WTC11 (cell line): ENCODE measurements at regions not wholly inside any gene's neighbourhood (a gene's known extent, or its start where the extent isn't known, plus 50 kb on each side); places are given as distances from the start of the nearest gene placed in this dataset.

ENCODE experiments used
- ATAC-seq: fragments of 200-7000 bp; cut with Tn5 transposase; 2 replicates; pipeline ENCODE4 v1.10.0; 2021; ENCODE audit warnings: mild to moderate bottlenecking, moderate library complexity
- CTCF ChIA-PET: fragments of 300-600 bp; sonication (Branson Sonifier 250); formaldehyde crosslinking; loops from one replicate; lab custom pipeline; 2021; ENCODE audit warnings: antibody characterized with exemption; lab: Charles Lee
- POLR2A ChIA-PET: fragments of 350-600 bp; sonication (Branson Sonifier 250); formaldehyde crosslinking; loops from one replicate; lab custom pipeline; 2021; ENCODE audit warnings: antibody characterized with exemption; lab: Charles Lee
- DNase-seq: peaks from one replicate; pipeline ENCODE4 v3.0.0; 2021; ENCODE audit warnings: low spot score
- H3K27ac Mint-ChIP-seq: 2 replicates; pipeline ENCODE4 v1.8.0; 2021; ENCODE audit warnings: mixed read lengths
- H3K27me3 Mint-ChIP-seq: 2 replicates; pipeline ENCODE4 v1.8.0; 2021; ENCODE audit warnings: low read depth, mild to moderate bottlenecking, moderate library complexity, mixed read lengths
- H3K36me3 Mint-ChIP-seq: 2 replicates; pipeline ENCODE4 v1.8.0; 2021; ENCODE audit warnings: mixed read lengths
- H3K4me1 Mint-ChIP-seq: 2 replicates; pipeline ENCODE4 v1.8.0; 2022; ENCODE audit warnings: mixed read lengths
- H3K4me3 Mint-ChIP-seq: 2 replicates; pipeline ENCODE4 v1.8.0; 2021; ENCODE audit warnings: mild to moderate bottlenecking, moderate library complexity, mixed read lengths
- H3K9me3 Mint-ChIP-seq: 2 replicates; pipeline ENCODE4 v1.8.0; 2021; ENCODE audit warnings: mixed read lengths
- CBFB ChIP-seq: sonication (generic); formaldehyde crosslinking; IDR thresholded peaks from 2 replicates; pipeline ENCODE4 v1.8.1; 2022; ENCODE audit warnings: mild to moderate bottlenecking, low read depth, missing genetic modification reagents
- GRHL2 ChIP-seq: fragments of 250-450 bp; sonication (Bioruptor Pico); IDR thresholded peaks from 2 replicates; pipeline ENCODE4 v1.8.0; 2022; ENCODE audit warnings: mild to moderate bottlenecking, moderate library complexity; ENCODE audit not compliant: insufficient replicate concordance, severe bottlenecking
- JAZF1 ChIP-seq: fragments of 250-450 bp; sonication (Bioruptor Pico); IDR thresholded peaks from 2 replicates; pipeline ENCODE4 v1.9.0; 2021; ENCODE audit warnings: moderate library complexity, mild to moderate bottlenecking, inconsistent platforms
- KAT7 ChIP-seq: sonication (generic); formaldehyde crosslinking; IDR thresholded peaks from 2 replicates; pipeline ENCODE4 v1.8.1; 2023; ENCODE audit warnings: missing genetic modification reagents, mild to moderate bottlenecking, borderline replicate concordance
- MAX ChIP-seq: sonication (generic); formaldehyde crosslinking; IDR thresholded peaks from 2 replicates; pipeline ENCODE4 v1.8.0; 2022; ENCODE audit warnings: mild to moderate bottlenecking, missing genetic modification reagents
- NFE2L1 ChIP-seq: sonication (generic); formaldehyde crosslinking; IDR thresholded peaks from 2 replicates; pipeline ENCODE4 v1.8.1; 2023; ENCODE audit warnings: missing genetic modification reagents
- NR2C2 ChIP-seq: sonication (generic); formaldehyde crosslinking; IDR thresholded peaks from 2 replicates; pipeline ENCODE4 v1.8.0; 2022; ENCODE audit warnings: mild to moderate bottlenecking, missing genetic modification reagents
- SMAD4 ChIP-seq: sonication (generic); formaldehyde crosslinking; IDR thresholded peaks from 2 replicates; pipeline ENCODE4 v1.8.0; 2022; ENCODE audit warnings: mild to moderate bottlenecking, missing genetic modification reagents
- STAT6 ChIP-seq: sonication (generic); formaldehyde crosslinking; conservative IDR thresholded peaks from 2 replicates; pipeline ENCODE4 v1.8.1; 2023; ENCODE audit warnings: mild to moderate bottlenecking, low read depth, missing genetic modification reagents, moderate library complexity
- TCF7 ChIP-seq: sonication (generic); formaldehyde crosslinking; IDR thresholded peaks from 2 replicates; pipeline ENCODE4 v1.8.0; 2022; ENCODE audit warnings: mild to moderate bottlenecking, low read depth, missing genetic modification reagents, moderate library complexity
- ZNF138 ChIP-seq: sonication (generic); formaldehyde crosslinking; conservative IDR thresholded peaks from 2 replicates; pipeline ENCODE4 v1.8.1; 2022; ENCODE audit warnings: mild to moderate bottlenecking, moderate library complexity, missing genetic modification reagents
- ZNF232 ChIP-seq: sonication (generic); formaldehyde crosslinking; IDR thresholded peaks from 2 replicates; pipeline ENCODE4 v1.8.0; 2022; ENCODE audit warnings: mild to moderate bottlenecking, missing genetic modification reagents
- ZSCAN18 ChIP-seq: fragments of 250-450 bp; sonication (Bioruptor Pico); IDR thresholded peaks from 2 replicates; pipeline ENCODE4 v2.1.2; 2022; ENCODE audit warnings: mild to moderate bottlenecking, moderate library complexity
- TF ChIP-seq, protein P1 (sequence below): sonication (generic); formaldehyde crosslinking; IDR thresholded peaks from 2 replicates; pipeline ENCODE4 v1.8.1; 2022; ENCODE audit warnings: mild to moderate bottlenecking, moderate library complexity, missing genetic modification reagents
- TF ChIP-seq, protein P2 (sequence below): sonication (generic); formaldehyde crosslinking; IDR thresholded peaks from 2 replicates; pipeline ENCODE4 v1.8.0; 2023; ENCODE audit warnings: missing genetic modification reagents, mild to moderate bottlenecking, borderline replicate concordance
- TF ChIP-seq, protein P3 (sequence below): fragments of 250-450 bp; sonication (Bioruptor Pico); IDR thresholded peaks from 2 replicates; pipeline ENCODE4 v1.9.0; 2021; ENCODE audit warnings: moderate library complexity, mild to moderate bottlenecking, inconsistent platforms, borderline replicate concordance

GRCh38 chr6:143608906-143609305 is 68.9 kb upstream of the PHACTR2 start:
- Mint-ChIP-seq H3K27ac (no peak overlapping the region), H3K36me3 (no peaks in the 10 kb centered on the region), H3K4me1 (peaks cover 14% of the 10 kb centered on the region), H3K4me3 (no peak overlapping the region), H3K9me3 (no peaks in the 10 kb centered on the region), H3K27me3 (no peaks in the 10 kb centered on the region)
- ChIA-PET POLR2A (no interaction called here), CTCF (interaction anchor here (1.0 kb wide), 1 partner anchor 331 kb away, joined by 3 read pairs; no protein-coding TSS in a partner anchor)
- TF ChIP-seq KAT7 (CRISPR knock-in tag) (no peak), ZSCAN18 (CRISPR knock-in tag) (no peak), STAT6 (CRISPR knock-in tag) (no peak)
- TF ChIP-seq, protein P1, sequence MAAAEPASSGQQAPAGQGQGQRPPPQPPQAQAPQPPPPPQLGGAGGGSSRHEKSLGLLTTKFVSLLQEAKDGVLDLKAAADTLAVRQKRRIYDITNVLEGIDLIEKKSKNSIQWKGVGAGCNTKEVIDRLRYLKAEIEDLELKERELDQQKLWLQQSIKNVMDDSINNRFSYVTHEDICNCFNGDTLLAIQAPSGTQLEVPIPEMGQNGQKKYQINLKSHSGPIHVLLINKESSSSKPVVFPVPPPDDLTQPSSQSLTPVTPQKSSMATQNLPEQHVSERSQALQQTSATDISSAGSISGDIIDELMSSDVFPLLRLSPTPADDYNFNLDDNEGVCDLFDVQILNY (CRISPR knock-in tag), result no peak
- TF ChIP-seq, protein P2, sequence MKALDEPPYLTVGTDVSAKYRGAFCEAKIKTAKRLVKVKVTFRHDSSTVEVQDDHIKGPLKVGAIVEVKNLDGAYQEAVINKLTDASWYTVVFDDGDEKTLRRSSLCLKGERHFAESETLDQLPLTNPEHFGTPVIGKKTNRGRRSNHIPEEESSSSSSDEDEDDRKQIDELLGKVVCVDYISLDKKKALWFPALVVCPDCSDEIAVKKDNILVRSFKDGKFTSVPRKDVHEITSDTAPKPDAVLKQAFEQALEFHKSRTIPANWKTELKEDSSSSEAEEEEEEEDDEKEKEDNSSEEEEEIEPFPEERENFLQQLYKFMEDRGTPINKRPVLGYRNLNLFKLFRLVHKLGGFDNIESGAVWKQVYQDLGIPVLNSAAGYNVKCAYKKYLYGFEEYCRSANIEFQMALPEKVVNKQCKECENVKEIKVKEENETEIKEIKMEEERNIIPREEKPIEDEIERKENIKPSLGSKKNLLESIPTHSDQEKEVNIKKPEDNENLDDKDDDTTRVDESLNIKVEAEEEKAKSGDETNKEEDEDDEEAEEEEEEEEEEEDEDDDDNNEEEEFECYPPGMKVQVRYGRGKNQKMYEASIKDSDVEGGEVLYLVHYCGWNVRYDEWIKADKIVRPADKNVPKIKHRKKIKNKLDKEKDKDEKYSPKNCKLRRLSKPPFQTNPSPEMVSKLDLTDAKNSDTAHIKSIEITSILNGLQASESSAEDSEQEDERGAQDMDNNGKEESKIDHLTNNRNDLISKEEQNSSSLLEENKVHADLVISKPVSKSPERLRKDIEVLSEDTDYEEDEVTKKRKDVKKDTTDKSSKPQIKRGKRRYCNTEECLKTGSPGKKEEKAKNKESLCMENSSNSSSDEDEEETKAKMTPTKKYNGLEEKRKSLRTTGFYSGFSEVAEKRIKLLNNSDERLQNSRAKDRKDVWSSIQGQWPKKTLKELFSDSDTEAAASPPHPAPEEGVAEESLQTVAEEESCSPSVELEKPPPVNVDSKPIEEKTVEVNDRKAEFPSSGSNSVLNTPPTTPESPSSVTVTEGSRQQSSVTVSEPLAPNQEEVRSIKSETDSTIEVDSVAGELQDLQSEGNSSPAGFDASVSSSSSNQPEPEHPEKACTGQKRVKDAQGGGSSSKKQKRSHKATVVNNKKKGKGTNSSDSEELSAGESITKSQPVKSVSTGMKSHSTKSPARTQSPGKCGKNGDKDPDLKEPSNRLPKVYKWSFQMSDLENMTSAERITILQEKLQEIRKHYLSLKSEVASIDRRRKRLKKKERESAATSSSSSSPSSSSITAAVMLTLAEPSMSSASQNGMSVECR (CRISPR knock-in tag), result no peak
- no peak for DNase-seq
- no peak for ATAC-seq

DNA sequence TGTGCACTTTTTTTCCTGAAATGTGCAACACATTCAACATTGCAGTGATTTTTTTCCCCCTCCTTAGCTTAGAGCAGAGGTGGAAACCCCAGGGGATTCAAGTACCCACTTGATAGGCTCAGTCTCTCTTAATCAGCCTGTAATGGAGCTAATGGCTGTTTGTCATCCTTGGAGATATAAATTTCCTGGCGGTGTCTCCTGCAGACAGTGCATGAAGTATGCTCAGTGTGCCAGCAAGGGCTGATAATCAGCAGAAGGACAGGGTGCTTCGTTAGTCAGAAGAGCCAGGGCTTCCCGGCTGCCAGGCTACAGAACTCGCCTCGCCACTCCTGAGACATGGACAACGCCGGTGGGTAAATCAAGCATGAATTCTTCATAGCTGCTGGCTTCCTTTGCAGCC is 69.8 kb upstream of the PHACTR2 start:
- H3K9me3 Mint-ChIP-seq, result no peaks in the 10 kb centered on the region
- H3K36me3 Mint-ChIP-seq, result no peaks in the 10 kb centered on the region
- CTCF ChIA-PET, result interaction anchor here (1.3 kb wide), 1 partner anchor 32 kb away, joined by 7 read pairs; no protein-coding TSS in a partner anchor
- no peak for ATAC-seq
- POLR2A ChIA-PET, result no interaction called here
- H3K27me3 Mint-ChIP-seq, result no peaks in the 10 kb centered on the region
- H3K27ac Mint-ChIP-seq, result no peak overlapping the region
- peaks cover 14% of the 10 kb centered on the region for H3K4me1 Mint-ChIP-seq
- H3K4me3 Mint-ChIP-seq, result no peak overlapping the region
- TF ChIP-seq, protein P3, sequence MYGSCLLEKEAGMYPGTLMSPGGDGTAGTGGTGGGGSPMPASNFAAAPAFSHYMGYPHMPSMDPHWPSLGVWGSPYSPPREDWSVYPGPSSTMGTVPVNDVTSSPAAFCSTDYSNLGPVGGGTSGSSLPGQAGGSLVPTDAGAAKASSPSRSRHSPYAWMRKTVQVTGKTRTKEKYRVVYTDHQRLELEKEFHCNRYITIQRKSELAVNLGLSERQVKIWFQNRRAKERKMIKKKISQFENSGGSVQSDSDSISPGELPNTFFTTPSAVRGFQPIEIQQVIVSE (CRISPR knock-in tag), result no peak
- TF ChIP-seq MAX (CRISPR knock-in tag), result no peak
- TF ChIP-seq SMAD4 (CRISPR knock-in tag), result no peak
- TF ChIP-seq NFE2L1 (CRISPR knock-in tag), result no peak
- no peak for TF ChIP-seq STAT6 (CRISPR knock-in tag)
- TF ChIP-seq ZSCAN18 (CRISPR knock-in tag), result no peak
- no peak for TF ChIP-seq NR2C2 (CRISPR knock-in tag)
- TF ChIP-seq ZNF138 (CRISPR knock-in tag), result no peak
- TF ChIP-seq ZNF232 (CRISPR knock-in tag), result no peak
- no peak for TF ChIP-seq GRHL2
- no peak for TF ChIP-seq CBFB (CRISPR knock-in tag)
- TF ChIP-seq TCF7 (CRISPR knock-in tag), result no peak
- no peak for TF ChIP-seq JAZF1 (CRISPR knock-in tag)
- TF ChIP-seq, all 79 proteins: peak for 0
- no peak for DNase-seq
